Amygdala (tissue), 56 donors: ENCODE measurements at regions not wholly inside any gene's neighbourhood (a gene's known extent, or its start where the extent isn't known, plus 50 kb on each side); places are given as distances from the start of the nearest gene placed in this dataset.

Experiments
- DNase-seq, 56 donors: peaks; one replicate each; lab custom pipeline; 2025; lab: John Stamatoyannopoulos, UW

DNA sequence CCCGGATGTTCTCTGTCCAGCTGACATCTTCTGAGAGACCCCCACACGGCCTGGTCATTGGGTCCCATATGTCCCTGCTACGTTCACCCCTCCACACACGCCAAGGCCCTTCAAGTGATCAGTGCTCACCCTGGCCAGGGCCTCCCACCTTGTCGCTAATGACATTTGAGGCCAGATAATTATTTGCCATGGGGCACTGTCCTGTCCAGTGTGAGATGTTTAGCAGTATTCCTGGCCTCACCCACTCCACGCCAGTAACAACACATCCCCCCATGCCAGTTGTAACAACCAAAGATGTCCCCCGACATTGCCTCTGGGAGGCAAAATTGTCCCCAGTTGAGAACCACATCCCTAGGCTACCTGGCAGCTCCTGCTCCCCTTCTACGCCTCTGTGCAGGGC, 49.9 kb upstream of the NANOS1 start:
- no peak for DNase-seq
